Sigmoid colon (tissue), 4 donors: ENCODE measurements at regions not wholly inside any gene's neighbourhood (a gene's known extent, or its start where the extent isn't known, plus 50 kb on each side); places are given as distances from the start of the nearest gene placed in this dataset.

Experiments
- EP300 ChIP-seq, 4 donors: sonication (generic); formaldehyde crosslinking; IDR thresholded peaks; one replicate each; pipeline ENCODE4 v1.6.1; 2017; ENCODE audit warnings: antibody characterized with exemption in 4 of 4
- TF ChIP-seq, protein P1 (sequence below), 4 experiments: fragments of 450-650 bp in 3 of 4; fragments of 200-600 bp in 1 of 4; IDR thresholded peaks; one replicate each; pipeline ENCODE4 v1.5.1; 2016 to 2019; ENCODE audit warnings: antibody characterized with exemption in 4 of 4, mild to moderate bottlenecking in 3 of 4, moderate library complexity in 2 of 4

DNA sequence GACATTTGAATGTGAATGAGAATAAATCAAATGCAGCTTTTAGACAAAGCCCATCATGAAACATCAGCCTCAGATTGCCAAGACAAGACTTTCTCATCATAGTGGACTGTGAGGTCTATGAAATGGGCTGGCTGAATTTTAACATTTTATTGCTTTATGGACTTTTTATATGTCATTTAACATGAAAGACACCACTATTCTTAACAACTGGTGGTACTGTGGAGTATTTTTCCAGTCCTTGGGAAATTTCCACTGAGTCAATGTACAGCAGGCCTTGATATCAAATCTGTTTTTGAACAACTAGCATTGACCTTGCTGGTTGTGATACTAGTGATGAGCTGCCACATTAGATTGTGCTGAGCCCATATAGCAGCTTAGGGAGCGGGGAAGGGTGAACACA lies 326.6 kb upstream of the CITED2 start:
- TF ChIP-seq, protein P1, sequence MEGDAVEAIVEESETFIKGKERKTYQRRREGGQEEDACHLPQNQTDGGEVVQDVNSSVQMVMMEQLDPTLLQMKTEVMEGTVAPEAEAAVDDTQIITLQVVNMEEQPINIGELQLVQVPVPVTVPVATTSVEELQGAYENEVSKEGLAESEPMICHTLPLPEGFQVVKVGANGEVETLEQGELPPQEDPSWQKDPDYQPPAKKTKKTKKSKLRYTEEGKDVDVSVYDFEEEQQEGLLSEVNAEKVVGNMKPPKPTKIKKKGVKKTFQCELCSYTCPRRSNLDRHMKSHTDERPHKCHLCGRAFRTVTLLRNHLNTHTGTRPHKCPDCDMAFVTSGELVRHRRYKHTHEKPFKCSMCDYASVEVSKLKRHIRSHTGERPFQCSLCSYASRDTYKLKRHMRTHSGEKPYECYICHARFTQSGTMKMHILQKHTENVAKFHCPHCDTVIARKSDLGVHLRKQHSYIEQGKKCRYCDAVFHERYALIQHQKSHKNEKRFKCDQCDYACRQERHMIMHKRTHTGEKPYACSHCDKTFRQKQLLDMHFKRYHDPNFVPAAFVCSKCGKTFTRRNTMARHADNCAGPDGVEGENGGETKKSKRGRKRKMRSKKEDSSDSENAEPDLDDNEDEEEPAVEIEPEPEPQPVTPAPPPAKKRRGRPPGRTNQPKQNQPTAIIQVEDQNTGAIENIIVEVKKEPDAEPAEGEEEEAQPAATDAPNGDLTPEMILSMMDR (IDR thresholded peaks at IDR 0.05), result no peak
- no peak for TF ChIP-seq EP300 (IDR thresholded peaks at IDR 0.05)
